HS-5 (cell line): ENCODE measurements at regions not wholly inside any gene's neighbourhood (a gene's known extent, or its start where the extent isn't known, plus 50 kb on each side); places are given as distances from the start of the nearest gene placed in this dataset.

Experiments
- DNase-seq: peaks from one replicate; pipeline ENCODE4 v3.0.0-alpha.2; 2012; ENCODE audit warnings: low read depth

DNA sequence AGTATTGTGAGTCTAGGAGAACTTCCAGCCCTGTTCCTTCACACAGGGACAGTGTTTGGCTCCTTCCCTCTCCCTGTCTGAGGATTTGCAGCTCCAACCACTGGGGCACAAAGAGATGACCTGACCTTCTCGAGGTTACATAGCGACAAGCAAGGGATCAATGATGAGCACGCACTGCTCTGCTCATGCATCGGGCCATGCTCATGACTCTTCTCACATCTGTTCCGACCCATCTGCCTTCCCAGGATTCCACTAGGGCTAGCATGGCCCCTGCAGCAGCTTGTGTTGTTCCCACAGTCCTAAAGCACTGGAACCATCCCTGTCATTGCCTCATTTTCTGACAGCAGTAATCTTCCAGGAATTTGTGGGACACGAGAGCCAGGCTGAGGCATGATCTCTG, 78.8 kb upstream of the ARHGAP28 start:
- DNase-seq, result no peak

DNA sequence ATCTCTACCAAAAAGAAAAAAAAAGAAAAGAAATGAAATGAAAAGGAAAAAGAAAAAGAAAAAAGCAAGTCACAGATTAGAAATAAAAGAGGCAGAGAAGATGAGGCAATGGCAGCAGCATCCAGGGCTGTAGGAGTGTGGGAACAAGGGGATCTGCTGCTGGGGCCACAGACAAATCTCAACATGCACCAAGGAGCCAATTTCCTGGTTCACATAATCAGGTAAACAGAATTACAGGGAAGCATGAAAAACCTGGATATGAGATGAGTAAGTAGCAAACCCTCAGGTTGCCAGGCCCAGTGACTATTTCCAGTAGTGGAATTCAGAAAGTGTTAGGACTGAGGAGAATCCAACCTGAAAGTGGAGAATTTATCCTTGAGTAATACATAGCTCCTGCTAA, 77.4 kb upstream of the ARHGAP28 start:
- DNase-seq, result no peak

DNA sequence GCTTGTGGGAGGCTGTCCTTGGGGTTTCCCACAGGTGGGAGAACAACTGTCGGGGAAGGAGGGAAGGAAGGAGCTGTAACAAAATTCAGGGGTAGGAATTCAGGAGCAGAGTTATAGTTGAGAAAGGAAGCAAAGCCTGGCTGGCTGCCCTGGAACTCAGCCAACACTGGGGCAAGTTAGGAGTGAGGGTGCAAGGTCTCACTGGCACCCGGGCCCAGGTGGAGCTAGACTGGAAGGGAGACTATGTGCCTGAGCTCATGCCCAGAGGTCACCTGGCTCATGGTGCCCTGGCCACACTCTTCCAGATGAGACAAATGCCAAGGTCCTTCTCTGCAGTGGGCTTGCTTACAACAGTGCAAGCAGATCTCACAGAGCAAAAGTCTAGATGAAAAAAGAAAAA, 75.6 kb upstream of the ARHGAP28 start:
- no peak for DNase-seq

DNA sequence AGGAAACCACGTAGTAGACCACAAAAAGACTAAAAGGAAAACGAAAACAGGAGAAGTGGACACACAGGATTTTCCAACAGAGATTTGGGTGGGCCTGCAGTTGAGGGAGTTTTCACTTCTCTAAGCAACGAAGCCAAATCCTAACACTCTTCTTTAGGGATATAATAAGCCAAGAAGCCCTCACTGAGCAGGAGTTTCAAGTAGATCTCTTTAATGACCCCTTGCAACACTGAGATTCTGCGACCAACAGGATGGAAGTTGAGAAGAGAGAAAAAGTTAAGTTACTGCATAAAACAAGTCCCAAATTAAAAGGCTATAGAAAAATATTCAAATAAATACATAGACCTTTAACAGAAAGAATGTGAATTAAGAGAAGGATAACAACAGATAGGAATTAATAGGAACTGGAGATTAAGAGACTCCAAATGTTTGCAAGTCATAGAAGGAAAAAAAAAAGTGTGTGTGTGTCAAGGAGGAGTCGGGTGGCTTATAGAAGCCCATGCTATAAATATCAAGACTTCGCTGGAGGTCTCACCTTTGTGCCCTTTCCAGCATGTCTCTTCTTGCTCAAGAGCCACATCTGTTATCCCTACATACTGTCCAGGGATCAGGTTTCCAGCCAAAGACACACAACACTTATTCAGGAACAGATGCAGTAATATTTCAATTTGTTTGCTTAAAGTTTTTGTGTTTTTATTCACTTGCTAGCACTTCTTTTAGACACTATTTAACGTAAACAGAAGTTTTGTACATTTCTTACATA, 69.4 kb upstream of the ARHGAP28 start:
- DNase-seq, result no peak

DNA sequence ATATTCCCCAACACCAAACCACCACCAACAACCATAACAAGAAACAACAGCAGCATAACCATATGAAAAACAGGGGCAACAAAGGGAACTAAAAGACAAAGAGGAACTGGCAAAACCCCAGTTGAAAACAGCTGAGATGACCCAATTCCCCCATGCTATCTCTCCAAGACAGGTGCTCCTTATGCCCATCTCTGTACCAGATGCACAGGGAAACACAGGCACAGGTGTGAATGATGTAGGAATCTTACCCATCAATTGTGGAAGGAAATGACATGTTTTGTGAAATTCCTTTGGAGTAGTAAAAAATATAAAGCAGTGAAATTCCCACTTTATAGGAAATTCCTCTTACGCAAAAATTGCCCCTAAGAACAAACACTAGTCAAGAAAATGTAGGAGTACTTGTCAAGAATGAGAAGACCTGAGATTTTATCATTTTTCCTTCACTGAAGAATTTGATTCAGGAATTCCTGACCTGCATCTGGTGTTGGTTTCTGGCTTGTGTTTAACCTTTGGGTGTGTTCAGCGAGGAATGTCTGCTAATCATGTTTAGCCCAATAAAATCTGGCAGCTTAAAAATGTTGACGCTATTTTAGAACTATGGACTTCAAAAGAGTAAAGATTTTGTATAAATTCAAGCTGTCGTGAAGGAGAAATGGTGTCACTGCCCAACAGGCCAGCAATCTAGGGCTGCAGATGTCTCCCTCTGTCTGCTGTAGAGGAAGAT, 67.7 kb upstream of the ARHGAP28 start:
- DNase-seq, result no peak

DNA sequence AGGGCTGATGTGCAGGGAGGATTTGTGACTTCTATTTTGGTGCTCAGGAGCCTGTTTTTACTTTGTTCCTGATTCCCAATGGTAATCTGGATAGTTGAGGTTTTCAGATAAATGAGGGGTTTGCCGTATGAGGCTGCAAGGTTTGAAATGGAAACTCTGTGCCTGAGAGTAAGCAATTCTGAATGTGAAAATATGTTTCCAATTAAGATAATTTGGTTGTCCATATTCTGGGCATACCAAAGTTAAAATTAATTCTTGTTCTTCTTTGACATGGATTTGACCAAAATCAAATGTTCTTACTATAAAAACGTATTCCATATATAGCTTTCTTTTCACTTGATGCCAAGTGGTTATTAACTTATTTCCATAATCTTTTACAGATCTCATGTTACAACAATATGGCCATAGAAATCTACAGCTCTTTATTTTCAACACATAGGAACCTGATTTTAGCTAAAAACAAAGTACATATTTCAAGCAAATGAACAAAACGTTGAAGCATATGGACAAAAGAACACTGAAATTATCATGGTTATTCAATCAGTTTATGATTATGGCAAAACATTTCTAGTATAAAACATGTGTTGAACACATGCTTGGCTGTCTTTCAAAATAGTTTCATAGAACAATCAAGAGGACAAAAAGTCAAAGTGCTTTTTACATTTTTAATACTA, 63.4 kb upstream of the ARHGAP28 start:
- no peak for DNase-seq

DNA sequence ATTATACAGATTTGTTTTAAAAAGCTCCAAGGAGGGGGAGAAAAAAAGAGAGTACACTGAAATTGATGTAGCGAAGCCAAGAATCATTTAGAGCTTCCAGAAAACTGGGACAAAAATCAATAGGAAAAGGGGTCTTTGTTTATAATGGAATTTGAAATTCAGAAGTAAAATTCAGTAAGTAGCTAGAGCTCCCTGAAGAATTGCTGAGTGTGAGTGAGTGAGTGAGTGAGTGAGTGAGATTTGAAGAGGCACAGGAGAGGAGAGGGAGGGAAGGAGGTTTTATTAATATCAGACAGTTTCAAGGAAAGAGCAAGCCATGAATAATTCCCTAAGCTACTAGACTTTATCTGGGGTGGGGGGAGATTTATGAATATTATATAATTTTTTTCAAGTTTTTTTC, 60.7 kb upstream of the ARHGAP28 start:
- no peak for DNase-seq

DNA sequence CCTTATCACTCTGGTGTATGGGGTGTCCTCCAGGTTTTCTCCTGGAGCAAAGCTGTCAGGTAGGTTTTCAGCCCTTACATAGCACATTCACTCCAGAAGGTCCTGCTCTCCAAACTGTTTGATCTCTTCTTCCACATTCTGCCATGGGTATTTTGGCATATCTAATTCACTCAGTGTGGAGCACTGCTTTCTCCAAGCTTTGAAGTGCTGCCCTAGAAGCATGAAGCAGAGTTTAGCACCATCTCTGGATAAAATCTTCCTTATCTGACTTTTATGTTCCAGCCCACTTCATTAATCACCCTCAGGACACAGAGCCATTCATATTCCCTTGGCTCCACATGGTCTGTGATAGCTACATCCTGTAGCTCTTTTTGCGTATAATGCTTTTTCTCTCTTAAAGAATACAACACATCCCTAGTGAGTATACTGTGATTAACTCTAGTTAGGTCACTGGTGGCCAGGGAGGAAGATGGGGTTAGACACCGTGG, 56.7 kb upstream of the ARHGAP28 start:
- DNase-seq, result no peak

DNA sequence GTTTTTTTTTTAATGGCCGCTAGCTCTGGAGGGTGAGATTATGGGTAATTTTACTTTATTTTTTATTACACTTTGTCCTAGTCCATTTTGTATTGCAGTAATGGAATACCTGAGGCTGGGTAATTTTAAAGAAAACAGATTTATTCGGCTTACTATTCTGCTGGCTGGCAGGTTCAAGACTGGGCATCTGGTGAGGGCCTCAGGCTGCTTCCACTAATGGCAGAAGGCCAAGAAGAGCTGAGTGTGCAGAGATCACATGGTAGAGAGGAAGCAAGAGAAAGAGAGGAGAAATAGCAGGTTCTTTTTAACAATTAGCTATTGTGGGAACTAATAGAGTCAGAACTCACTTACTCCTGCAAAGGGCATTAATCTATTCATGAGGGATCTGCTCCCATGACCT, 52.4 kb upstream of the ARHGAP28 start:
- DNase-seq, result no peak

DNA sequence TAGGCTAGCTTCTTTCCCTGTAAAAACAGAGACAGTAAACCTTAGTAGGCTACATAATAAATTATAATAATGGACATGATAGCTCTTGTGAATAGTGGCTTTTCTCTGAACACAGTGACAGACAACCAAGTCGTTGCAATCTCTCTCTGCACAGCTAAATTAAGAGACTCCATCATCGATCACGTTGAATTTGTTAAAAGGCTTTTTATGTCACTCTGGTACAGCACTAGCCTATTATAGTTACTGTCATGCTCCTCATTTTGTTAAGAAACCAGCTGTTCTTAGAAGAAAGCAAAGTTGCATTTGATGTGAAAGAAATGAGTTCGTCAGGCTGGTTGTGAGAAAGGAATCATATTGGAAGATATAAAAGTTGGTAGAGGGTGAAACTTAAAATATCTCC, 50.3 kb upstream of the ARHGAP28 start:
- DNase-seq, result no peak
